Tibial nerve (tissue), 3 donors: ENCODE measurements at regions not wholly inside any gene's neighbourhood (a gene's known extent, or its start where the extent isn't known, plus 50 kb on each side); places are given as distances from the start of the nearest gene placed in this dataset.

Source experiments
- CTCF ChIP-seq, 5 experiments: fragments of 200-600 bp in 3 of 5; fragments of 450-650 bp in 2 of 5; sonication (generic) in 3 of 5; IDR thresholded peaks; one replicate each; pipeline ENCODE4 v1.5.1; 2016 to 2019; ENCODE audit warnings: antibody characterized with exemption in 5 of 5, mild to moderate bottlenecking in 3 of 5, moderate library complexity in 2 of 5
- POLR2A ChIP-seq, 2 donors: fragments of 450-650 bp; IDR thresholded peaks; one replicate each; pipeline ENCODE4 v1.6.1; 2017; ENCODE audit warnings: antibody characterized with exemption in 2 of 2, mild to moderate bottlenecking in 2 of 2, moderate library complexity in 2 of 2

DNA sequence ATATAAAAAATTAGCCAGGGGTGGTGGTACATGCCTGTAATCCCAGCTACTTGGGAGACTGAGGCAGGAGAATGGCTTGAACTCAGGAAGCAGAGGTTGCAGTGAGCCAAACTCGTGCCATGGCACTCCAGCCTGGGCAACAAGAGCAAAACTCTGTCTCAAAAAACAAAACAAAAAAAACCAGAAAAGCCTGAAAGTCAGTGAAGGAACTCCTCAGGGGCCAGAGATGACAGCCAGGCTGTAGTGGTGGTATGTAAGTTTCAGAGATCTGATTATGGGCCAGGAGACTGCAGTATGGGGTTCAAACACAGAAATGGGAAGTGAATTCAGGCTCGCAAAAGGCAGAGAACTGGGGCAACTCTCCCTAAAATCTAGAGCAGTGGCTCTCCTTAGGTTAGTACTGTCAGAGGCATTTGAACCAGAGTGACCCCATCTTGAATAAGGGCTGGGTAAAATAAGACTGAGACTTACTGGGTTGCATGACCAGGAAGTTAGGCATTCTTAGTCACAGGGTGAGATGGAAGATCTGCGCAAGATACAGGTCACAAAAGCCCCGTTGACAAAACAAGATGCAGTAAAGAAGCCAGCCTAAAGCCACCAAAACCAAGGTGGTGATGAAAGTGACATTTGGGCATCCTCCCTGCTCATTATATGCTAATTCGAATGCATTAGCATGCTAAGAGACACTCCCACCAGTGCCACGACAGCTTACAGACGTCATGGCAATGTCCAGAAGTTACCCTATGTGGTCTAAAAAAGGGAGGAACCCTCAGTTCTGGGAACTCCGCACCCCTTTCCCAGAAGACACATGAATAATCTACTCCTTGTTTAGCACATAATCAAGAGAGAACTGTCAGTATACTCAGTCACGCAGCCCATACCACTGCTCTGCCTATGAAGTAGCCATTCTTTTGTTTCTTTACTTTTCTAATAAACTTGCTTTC lies 120.2 kb upstream of the XYLT1 start:
- TF ChIP-seq CTCF (IDR thresholded peaks at IDR 0.05) (no peak), POLR2A (IDR thresholded peaks at IDR 0.05) (no peak)
